ENCODE measurements at regions not wholly inside any gene's neighbourhood (a gene's known extent, or its start where the extent isn't known, plus 50 kb on each side); places are given as distances from the start of the nearest gene placed in this dataset.

DNA sequence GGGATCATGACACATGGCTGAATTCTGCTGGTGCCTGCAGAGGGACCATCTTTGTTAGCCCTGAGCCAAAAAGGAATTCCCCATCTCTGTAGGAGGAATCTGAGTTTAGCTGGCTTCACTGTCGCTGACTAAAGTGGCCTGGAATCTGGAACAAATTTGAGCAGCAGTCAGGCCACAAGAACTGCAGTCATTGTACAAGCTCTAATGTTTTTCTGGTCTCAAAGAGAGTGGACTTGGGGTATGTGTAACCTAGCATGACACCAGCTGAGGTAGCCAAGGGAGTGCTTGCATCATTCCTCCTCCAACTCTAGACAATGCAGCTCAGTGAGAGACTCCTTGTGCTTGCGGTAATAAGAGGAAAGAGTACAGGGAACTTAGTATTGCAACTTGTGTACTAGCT, 539.1 kb upstream of the LRRTM4 start:
- DNase-seq (ENCODE audit: low read depth) = no peak
- TF ChIP-seq, protein P1, sequence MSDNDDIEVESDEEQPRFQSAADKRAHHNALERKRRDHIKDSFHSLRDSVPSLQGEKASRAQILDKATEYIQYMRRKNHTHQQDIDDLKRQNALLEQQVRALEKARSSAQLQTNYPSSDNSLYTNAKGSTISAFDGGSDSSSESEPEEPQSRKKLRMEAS (IDR thresholded peaks at IDR 0.05; ENCODE audit: low read depth, low read length) = no peak
- TF ChIP-seq, protein P2, sequence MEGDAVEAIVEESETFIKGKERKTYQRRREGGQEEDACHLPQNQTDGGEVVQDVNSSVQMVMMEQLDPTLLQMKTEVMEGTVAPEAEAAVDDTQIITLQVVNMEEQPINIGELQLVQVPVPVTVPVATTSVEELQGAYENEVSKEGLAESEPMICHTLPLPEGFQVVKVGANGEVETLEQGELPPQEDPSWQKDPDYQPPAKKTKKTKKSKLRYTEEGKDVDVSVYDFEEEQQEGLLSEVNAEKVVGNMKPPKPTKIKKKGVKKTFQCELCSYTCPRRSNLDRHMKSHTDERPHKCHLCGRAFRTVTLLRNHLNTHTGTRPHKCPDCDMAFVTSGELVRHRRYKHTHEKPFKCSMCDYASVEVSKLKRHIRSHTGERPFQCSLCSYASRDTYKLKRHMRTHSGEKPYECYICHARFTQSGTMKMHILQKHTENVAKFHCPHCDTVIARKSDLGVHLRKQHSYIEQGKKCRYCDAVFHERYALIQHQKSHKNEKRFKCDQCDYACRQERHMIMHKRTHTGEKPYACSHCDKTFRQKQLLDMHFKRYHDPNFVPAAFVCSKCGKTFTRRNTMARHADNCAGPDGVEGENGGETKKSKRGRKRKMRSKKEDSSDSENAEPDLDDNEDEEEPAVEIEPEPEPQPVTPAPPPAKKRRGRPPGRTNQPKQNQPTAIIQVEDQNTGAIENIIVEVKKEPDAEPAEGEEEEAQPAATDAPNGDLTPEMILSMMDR (IDR thresholded peaks at IDR 0.05; ENCODE audit: low read depth, low read length) = no peak
- TF ChIP-seq POLR2A (IDR thresholded peaks at IDR 0.05; ENCODE audit: extremely low read depth, insufficient read length) (no peak), MYC (IDR thresholded peaks at IDR 0.05; ENCODE audit: low read depth, low read length) (no peak)
- no peak overlapping the region for H3K4me3 ChIP-seq (ENCODE audit: low read depth, low read length)

DNA sequence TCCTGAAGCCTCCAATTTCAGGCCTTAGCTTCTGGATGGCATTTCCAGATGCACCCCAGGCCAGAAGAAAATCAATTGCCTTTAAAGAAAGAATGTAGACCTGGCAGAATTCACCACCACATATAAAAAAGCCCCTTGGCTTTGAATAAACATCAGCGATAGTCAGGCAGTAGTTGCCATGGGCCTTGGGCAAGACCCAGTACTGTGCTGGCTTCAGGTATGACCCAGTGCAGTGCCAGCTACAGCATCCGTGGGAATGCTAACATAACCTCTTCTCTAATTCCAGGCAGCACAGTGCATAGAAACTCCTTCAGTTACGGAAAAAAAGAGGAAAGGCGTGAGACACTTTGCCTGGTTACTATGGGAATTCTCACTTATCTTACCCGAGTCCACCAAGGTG, 539.6 kb upstream of the LRRTM4 start:
- DNase-seq (ENCODE audit: low read depth) = no peak
- no peak overlapping the region for H3K4me3 ChIP-seq (ENCODE audit: low read depth, low read length)
- TF ChIP-seq, protein P2 (IDR thresholded peaks at IDR 0.05; ENCODE audit: low read depth, low read length) = no peak
- TF ChIP-seq MYC (IDR thresholded peaks at IDR 0.05; ENCODE audit: low read depth, low read length) (no peak), POLR2A (IDR thresholded peaks at IDR 0.05; ENCODE audit: extremely low read depth, insufficient read length) (no peak)
- TF ChIP-seq, protein P1 (IDR thresholded peaks at IDR 0.05; ENCODE audit: low read depth, low read length) = no peak

DNA sequence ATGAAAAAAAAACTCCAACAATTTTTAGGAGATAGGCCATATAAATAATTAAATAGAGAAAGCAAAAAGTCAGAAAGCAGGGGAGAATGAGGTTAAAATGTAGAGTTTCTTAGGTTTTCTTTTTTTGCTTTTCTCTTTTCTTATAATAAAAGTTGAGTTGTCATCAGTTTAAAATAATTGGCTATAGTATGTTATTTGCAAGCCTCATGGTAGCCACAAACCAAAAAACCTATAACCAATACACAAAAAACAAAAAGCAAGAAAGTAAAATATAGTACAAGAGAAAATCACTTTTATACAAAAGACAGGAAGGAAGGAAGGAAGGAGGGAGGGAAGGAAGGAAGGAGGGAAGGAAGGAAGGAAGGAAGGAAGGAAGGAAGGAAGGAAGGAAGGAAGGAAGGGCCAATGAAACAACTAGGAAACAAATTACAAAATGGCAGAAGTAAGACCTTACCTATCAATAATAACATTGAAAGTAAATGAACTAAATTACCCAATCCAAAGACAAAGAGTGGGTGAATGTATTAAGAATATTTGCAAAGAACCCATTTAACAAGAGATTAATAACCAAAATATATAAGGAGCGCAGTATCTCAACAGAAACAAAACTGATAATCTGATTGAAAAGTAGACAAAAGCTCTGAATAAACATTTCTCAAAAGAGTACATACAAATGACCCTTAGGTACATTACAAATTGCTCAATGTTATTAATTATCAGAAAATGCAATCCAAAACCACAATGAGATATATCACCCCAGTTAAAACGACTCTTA, 541.3 kb upstream of the LRRTM4 start:
- no peak for DNase-seq (ENCODE audit: low read depth)
- TF ChIP-seq MYC (IDR thresholded peaks at IDR 0.05; ENCODE audit: low read depth, low read length) (no peak), POLR2A (IDR thresholded peaks at IDR 0.05; ENCODE audit: extremely low read depth, insufficient read length) (no peak)
- TF ChIP-seq, protein P1 (IDR thresholded peaks at IDR 0.05; ENCODE audit: low read depth, low read length) = no peak
- TF ChIP-seq, protein P2 (IDR thresholded peaks at IDR 0.05; ENCODE audit: low read depth, low read length) = no peak
- H3K4me3 ChIP-seq (ENCODE audit: low read depth, low read length) = no peak overlapping the region

DNA sequence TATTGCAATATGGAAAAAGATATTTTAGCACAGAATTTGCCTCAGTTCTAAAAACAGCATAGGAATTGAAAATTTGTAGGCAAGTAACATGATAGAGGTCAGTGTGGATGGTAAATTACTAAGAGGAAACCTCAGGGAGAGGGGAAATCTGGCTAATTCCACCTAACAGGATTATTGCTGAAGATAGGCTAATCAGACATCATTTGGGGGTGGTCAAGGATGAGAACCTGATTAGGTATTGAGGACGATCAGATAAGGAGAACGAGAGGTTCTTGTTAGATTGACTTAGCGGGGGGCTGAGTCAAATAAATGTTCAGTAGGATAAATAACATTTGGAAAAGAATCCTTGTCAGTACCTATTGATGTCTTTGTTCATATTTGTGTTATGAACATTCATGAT, 543.2 kb upstream of the LRRTM4 start:
- no peak overlapping the region for H3K4me3 ChIP-seq (ENCODE audit: low read depth, low read length)
- TF ChIP-seq, protein P2 (IDR thresholded peaks at IDR 0.05; ENCODE audit: low read depth, low read length) = no peak
- TF ChIP-seq MYC (IDR thresholded peaks at IDR 0.05; ENCODE audit: low read depth, low read length) (no peak), POLR2A (IDR thresholded peaks at IDR 0.05; ENCODE audit: extremely low read depth, insufficient read length) (no peak)
- TF ChIP-seq, protein P1 (IDR thresholded peaks at IDR 0.05; ENCODE audit: low read depth, low read length) = no peak
- DNase-seq (ENCODE audit: low read depth) = no peak

DNA sequence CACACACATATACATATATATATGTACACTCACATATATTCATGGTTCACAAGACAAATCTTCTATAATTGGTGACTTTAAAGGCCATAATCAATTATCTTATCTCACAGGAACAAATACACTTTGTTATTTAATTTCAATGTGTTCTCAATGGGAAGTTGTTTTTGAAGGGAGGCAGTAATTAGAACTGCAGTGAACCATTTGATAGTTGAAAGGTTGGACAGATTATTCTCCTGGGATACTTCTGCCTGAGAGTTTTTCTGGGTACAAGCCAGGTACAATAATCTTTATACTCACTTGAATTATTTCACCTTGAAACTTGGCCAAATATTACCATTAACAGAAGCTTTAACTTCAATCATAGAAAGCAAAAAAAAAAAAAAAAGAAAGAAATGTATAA, 546.6 kb upstream of the LRRTM4 start:
- TF ChIP-seq, protein P1 (IDR thresholded peaks at IDR 0.05; ENCODE audit: low read depth, low read length) = no peak
- TF ChIP-seq MYC (IDR thresholded peaks at IDR 0.05; ENCODE audit: low read depth, low read length) (no peak), POLR2A (IDR thresholded peaks at IDR 0.05; ENCODE audit: extremely low read depth, insufficient read length) (no peak)
- TF ChIP-seq, protein P2 (IDR thresholded peaks at IDR 0.05; ENCODE audit: low read depth, low read length) = no peak
- H3K4me3 ChIP-seq (ENCODE audit: low read depth, low read length) = no peak overlapping the region
- no peak for DNase-seq (ENCODE audit: low read depth)

Data from NB4 (cell line).